ENCODE measurements at regions not wholly inside any gene's neighbourhood (a gene's known extent, or its start where the extent isn't known, plus 50 kb on each side); places are given as distances from the start of the nearest gene placed in this dataset.

- no peak for DNase-seq (ENCODE audit: low read depth)
Observed at GRCh38 chr21:40901691-40902090, 54.7 kb upstream of the DSCAM start.

GRCh38 chr21:40902299-40902698 lies 55.3 kb upstream of the DSCAM start:
- no peak for DNase-seq (ENCODE audit: low read depth)

- no peak for DNase-seq (ENCODE audit: low read depth)
Observed at GRCh38 chr21:40902993-40903392, 56.0 kb upstream of the DSCAM start.

- no peak for DNase-seq (ENCODE audit: low read depth)
Observed at GRCh38 chr21:40905251-40905650, 58.3 kb upstream of the DSCAM start.

- no peak for DNase-seq (ENCODE audit: low read depth)
Observed at GRCh38 chr21:40912375-40912774, 65.4 kb upstream of the DSCAM start.

- DNase-seq (ENCODE audit: low read depth), result no peak
Observed at GRCh38 chr21:40915114-40915513, 68.2 kb upstream of the DSCAM start.

GRCh38 chr21:40923407-40923806 lies 76.4 kb upstream of the DSCAM start:
- DNase-seq (ENCODE audit: low read depth), result no peak

- DNase-seq (ENCODE audit: low read depth), result no peak
Observed at GRCh38 chr21:40923901-40924300, 76.9 kb upstream of the DSCAM start.

GRCh38 chr21:40924641-40925040 lies 77.7 kb upstream of the DSCAM start:
- no peak for DNase-seq (ENCODE audit: low read depth)

GRCh38 chr21:40926238-40926637 lies 79.3 kb upstream of the DSCAM start:
- DNase-seq (ENCODE audit: low read depth), result no peak

- no peak for DNase-seq (ENCODE audit: low read depth)
Observed at GRCh38 chr21:40929833-40930232, 82.9 kb upstream of the DSCAM start.

GRCh38 chr21:40931197-40931596 lies 84.2 kb upstream of the DSCAM start:
- DNase-seq (ENCODE audit: low read depth), result no peak

GRCh38 chr21:40936178-40936577 lies 89.2 kb upstream of the DSCAM start:
- no peak for DNase-seq (ENCODE audit: low read depth)

- no peak for DNase-seq (ENCODE audit: low read depth)
Observed at GRCh38 chr21:40936771-40937261, 89.9 kb upstream of the DSCAM start.

GRCh38 chr21:40938078-40938477 lies 91.1 kb upstream of the DSCAM start:
- no peak for DNase-seq (ENCODE audit: low read depth)

- no peak for DNase-seq (ENCODE audit: low read depth)
Observed at GRCh38 chr21:40938611-40939010, 91.7 kb upstream of the DSCAM start.

- no peak for DNase-seq (ENCODE audit: low read depth)
Observed at GRCh38 chr21:40947713-40948112, 100.8 kb upstream of the DSCAM start.

GRCh38 chr21:40950970-40951369 lies 104.0 kb upstream of the DSCAM start:
- no peak for DNase-seq (ENCODE audit: low read depth)

GRCh38 chr21:40952551-40953323 lies 105.8 kb upstream of the DSCAM start:
- DNase-seq (ENCODE audit: low read depth), result no peak

- no peak for DNase-seq (ENCODE audit: low read depth)
Observed at GRCh38 chr21:40964691-40965090, 117.7 kb upstream of the DSCAM start.

- DNase-seq (ENCODE audit: low read depth), result no peak
Observed at GRCh38 chr21:40967771-40968170, 120.8 kb upstream of the DSCAM start.

- no peak for DNase-seq (ENCODE audit: low read depth)
Observed at GRCh38 chr21:40972151-40972550, 125.2 kb upstream of the DSCAM start.

GRCh38 chr21:40976198-40977109 lies 129.5 kb upstream of the DSCAM start:
- no peak for DNase-seq (ENCODE audit: low read depth)
